Nephron (organoid): ENCODE measurements at regions not wholly inside any gene's neighbourhood (a gene's known extent, or its start where the extent isn't known, plus 50 kb on each side); places are given as distances from the start of the nearest gene placed in this dataset.
"Not testable (repeated sequence)": the region's sequence is repeated elsewhere in the genome, so short reads cannot be mapped to it uniquely, and the experiment has no call there.

ENCODE experiments used
- H3K27ac Mint-ChIP-seq, 3 experiments: 2 replicates each; pipeline ENCODE4 v1.8.0; 2020; ENCODE audit warnings: mixed read lengths in 3 of 3, mild to moderate bottlenecking in 2 of 3, moderate library complexity in 1 of 3
- H3K27me3 Mint-ChIP-seq: 2 replicates; pipeline ENCODE4 v1.8.0; 2021; ENCODE audit warnings: low read depth, mild to moderate bottlenecking, moderate library complexity, mixed read lengths
- H3K36me3 Mint-ChIP-seq: 2 replicates; pipeline ENCODE4 v1.8.0; 2020; ENCODE audit warnings: low read depth, mixed read lengths
- H3K4me1 Mint-ChIP-seq: 2 replicates; pipeline ENCODE4 v1.8.0; 2020; ENCODE audit warnings: mixed read lengths
- H3K4me3 Mint-ChIP-seq, 3 experiments: 2 replicates each; pipeline ENCODE4 v1.8.0; 2020; ENCODE audit warnings: mild to moderate bottlenecking in 3 of 3, mixed read lengths in 3 of 3, moderate library complexity in 2 of 3
- H3K9me3 Mint-ChIP-seq: 2 replicates; pipeline ENCODE4 v1.8.0; 2020; ENCODE audit warnings: mixed read lengths
- TF ChIP-seq, protein P1 (sequence below), 3 experiments: fragments of 200-600 bp; sonication (generic); IDR thresholded peaks; one replicate each; pipeline ENCODE4 v1.5.0; 2021; ENCODE audit warnings: antibody characterized with exemption in 3 of 3; ENCODE audit not compliant: unreplicated experiment in 3 of 3

DNA sequence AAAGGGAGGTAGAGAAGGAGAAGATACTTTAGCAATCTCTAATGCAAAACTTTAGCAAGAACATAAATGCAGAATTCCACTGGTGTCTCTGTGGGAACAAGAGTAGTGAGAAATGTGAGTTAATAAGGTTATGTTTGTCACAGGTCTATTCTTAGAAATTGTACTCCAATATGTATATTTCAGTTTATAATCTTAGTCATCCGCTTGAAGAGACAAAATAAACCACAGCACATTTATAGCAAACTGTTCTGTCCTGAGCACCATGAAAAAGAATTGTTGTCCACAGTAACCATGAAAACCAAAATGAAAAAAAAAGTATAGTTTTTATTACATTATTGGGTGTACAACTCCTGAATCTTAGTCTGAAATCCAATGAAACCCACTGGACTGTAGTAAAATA is 93.6 kb upstream of the TSLP start:
- H3K27me3 Mint-ChIP-seq = no peaks in the 10 kb centered on the region
- H3K9me3 Mint-ChIP-seq = no peaks in the 10 kb centered on the region
- H3K36me3 Mint-ChIP-seq = no peaks in the 10 kb centered on the region
- TF ChIP-seq, protein P1, sequence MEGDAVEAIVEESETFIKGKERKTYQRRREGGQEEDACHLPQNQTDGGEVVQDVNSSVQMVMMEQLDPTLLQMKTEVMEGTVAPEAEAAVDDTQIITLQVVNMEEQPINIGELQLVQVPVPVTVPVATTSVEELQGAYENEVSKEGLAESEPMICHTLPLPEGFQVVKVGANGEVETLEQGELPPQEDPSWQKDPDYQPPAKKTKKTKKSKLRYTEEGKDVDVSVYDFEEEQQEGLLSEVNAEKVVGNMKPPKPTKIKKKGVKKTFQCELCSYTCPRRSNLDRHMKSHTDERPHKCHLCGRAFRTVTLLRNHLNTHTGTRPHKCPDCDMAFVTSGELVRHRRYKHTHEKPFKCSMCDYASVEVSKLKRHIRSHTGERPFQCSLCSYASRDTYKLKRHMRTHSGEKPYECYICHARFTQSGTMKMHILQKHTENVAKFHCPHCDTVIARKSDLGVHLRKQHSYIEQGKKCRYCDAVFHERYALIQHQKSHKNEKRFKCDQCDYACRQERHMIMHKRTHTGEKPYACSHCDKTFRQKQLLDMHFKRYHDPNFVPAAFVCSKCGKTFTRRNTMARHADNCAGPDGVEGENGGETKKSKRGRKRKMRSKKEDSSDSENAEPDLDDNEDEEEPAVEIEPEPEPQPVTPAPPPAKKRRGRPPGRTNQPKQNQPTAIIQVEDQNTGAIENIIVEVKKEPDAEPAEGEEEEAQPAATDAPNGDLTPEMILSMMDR (IDR thresholded peaks at IDR 0.05; ENCODE audit: unreplicated experiment in 3 of 3) = no peak
- H3K4me1 Mint-ChIP-seq = no peaks in the 10 kb centered on the region
- H3K27ac Mint-ChIP-seq = no peak overlapping the region
- no peak overlapping the region for H3K4me3 Mint-ChIP-seq

DNA sequence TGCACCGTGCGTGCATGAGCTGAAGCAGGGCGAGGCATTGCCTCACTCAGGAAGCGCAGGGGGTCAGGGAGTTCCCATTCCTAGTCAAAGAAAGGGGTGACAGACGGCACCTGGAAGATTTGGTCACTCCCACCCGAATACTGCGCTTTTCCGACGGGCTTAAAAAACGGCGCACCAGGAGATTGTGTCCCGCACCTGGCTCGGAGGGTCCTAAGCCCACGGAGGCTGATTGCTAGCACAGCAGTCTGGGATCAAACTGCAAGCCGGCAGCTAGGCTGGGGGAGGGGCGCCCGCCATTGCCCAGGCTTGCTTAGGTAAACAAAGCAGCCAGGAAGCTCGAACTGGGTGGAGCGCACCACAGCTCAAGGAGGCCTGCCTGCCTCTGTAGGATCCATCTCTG is 85.6 kb upstream of the TSLP start:
- not testable (repeated sequence) for H3K4me1 Mint-ChIP-seq, H3K27ac Mint-ChIP-seq, H3K4me3 Mint-ChIP-seq, H3K36me3 Mint-ChIP-seq, H3K27me3 Mint-ChIP-seq
- peaks cover 13% of the 10 kb centered on the region for H3K9me3 Mint-ChIP-seq

GRCh38 chr5:110987573-110987972 is 83.9 kb upstream of the TSLP start:
- not testable (repeated sequence) for H3K27me3 Mint-ChIP-seq, H3K36me3 Mint-ChIP-seq, H3K4me1 Mint-ChIP-seq, H3K27ac Mint-ChIP-seq, H3K4me3 Mint-ChIP-seq
- H3K9me3 Mint-ChIP-seq = peaks cover 17% of the 10 kb centered on the region

DNA sequence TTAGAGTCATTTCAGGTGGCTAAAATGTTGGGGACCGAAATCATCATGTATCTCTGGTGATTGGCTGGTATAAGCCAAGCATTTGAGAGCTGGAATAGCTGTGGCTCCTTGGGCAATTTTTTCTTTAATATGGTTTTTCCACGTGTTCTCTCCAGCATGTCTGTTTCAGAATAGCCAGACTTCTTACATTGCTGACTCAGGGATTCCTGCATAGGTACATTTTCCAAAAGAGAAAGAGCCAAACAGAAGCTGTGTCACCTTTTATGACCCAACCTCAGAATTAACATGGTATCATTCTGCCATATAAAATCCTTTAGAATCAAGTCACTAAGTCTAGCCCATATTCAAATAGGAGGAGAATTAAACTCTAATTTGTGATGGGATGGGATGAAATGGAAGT is 74.8 kb upstream of the TSLP start:
- Mint-ChIP-seq H3K27me3 (no peaks in the 10 kb centered on the region), H3K36me3 (no peaks in the 10 kb centered on the region), H3K9me3 (peaks cover 4% of the 10 kb centered on the region), H3K4me1 (no peaks in the 10 kb centered on the region), H3K27ac (no peak overlapping the region), H3K4me3 (no peak overlapping the region)
- TF ChIP-seq, protein P1 (IDR thresholded peaks at IDR 0.05; ENCODE audit: unreplicated experiment in 3 of 3) = no peak

DNA sequence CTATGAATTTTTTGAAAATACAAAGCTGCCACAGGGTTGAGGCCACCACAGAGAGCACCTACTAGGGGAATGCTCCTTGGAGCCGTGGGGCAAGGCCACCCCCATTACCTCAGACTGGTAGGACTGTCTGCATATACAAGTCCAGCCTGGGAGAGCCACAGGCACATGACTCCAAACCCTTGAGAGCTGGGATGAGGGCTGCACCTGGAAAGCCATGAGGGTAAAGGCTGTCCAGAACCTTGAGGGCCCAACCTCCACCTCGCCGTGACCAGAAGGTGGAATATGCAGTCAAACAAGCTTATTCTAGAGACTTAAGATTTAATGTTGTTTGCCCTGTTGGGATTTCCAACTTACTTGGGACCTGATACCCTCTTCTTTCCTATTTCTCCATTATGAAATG is 69.5 kb upstream of the TSLP start:
- H3K27me3 Mint-ChIP-seq = no peaks in the 10 kb centered on the region
- no peaks in the 10 kb centered on the region for H3K4me1 Mint-ChIP-seq
- TF ChIP-seq, protein P1 (IDR thresholded peaks at IDR 0.05; ENCODE audit: unreplicated experiment in 3 of 3) = no peak
- H3K27ac Mint-ChIP-seq = no peak overlapping the region
- H3K36me3 Mint-ChIP-seq = no peaks in the 10 kb centered on the region
- H3K9me3 Mint-ChIP-seq = peaks cover 3% of the 10 kb centered on the region
- H3K4me3 Mint-ChIP-seq = no peak overlapping the region

GRCh38 chr5:111003623-111004022 is 67.9 kb upstream of the TSLP start:
- no peaks in the 10 kb centered on the region for H3K4me1 Mint-ChIP-seq
- no peak overlapping the region for H3K27ac Mint-ChIP-seq
- H3K27me3 Mint-ChIP-seq = no peaks in the 10 kb centered on the region
- H3K4me3 Mint-ChIP-seq = no peak overlapping the region
- TF ChIP-seq, protein P1 (IDR thresholded peaks at IDR 0.05; ENCODE audit: unreplicated experiment in 3 of 3) = no peak
- no peaks in the 10 kb centered on the region for H3K36me3 Mint-ChIP-seq
- peaks cover 3% of the 10 kb centered on the region for H3K9me3 Mint-ChIP-seq

- TF ChIP-seq, protein P1 (IDR thresholded peaks at IDR 0.05; ENCODE audit: unreplicated experiment in 3 of 3) = no peak
- Mint-ChIP-seq H3K4me3 (no peak overlapping the region), H3K27ac (no peak overlapping the region), H3K4me1 (no peaks in the 10 kb centered on the region), H3K27me3 (no peaks in the 10 kb centered on the region), H3K9me3 (peaks cover 3% of the 10 kb centered on the region), H3K36me3 (no peaks in the 10 kb centered on the region)
Observed at GRCh38 chr5:111004291-111004690, 67.2 kb upstream of the TSLP start.
